GM19395 (cell line): ENCODE measurements at regions not wholly inside any gene's neighbourhood (a gene's known extent, or its start where the extent isn't known, plus 50 kb on each side); places are given as distances from the start of the nearest gene placed in this dataset.

Experiments used
- ATAC-seq: cut with Tn5 transposase; IDR thresholded peaks from one replicate; pipeline ENCODE4 v1.9.1; 2021; ENCODE audit warnings: mild to moderate bottlenecking, moderate library complexity; ENCODE audit not compliant: unreplicated experiment

DNA sequence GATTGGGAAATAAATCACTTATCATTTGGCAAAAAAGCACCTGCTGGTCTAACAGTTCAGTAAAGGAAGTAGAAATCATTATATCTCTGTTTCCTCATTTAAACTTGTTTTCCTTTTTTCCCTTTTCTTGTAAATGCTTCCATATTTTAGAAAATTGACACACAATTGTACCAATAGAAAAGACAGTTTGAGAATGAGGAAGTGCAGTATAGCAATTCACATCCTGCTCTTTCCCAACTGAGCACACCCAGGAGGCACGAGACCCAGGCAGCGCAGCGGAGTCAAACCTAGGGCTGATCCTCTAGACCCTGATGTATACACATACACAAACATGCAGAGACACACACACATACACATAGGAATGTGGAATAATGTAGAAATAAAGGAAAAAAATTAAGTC is 74.8 kb upstream of the PACRGL start:
- ATAC-seq: no peak

DNA sequence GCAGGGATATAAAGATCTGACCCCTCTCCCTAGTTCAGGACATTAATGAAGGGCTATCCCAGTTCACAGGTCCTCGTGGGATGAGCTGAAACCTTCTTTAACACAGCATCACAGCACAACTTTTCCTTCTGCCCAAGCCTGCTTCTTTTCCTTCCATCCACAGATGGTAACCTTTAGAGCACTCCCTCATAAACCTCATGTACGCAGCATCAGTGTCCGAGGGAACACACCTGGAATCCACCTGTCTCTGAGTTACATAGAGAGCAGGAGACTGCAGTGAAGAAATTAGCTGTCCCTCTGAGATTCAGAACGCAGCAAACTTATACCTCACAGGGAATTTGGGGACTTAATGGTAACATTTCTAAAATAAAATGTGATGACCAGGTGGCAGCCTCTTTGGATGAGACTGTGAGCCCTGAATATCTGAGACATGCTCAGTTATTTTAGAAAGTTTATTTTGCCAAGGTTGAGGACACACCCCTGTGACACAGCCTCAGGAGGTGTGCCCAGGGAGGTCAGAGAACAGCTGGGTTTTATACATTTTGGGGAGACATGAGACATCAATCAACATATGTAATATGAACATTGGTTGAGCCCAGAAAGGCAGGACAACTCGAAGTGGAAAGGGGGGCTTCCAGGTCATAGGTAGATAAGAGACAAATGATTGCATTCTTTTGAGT is 73.8 kb upstream of the PACRGL start:
- no peak for ATAC-seq

DNA sequence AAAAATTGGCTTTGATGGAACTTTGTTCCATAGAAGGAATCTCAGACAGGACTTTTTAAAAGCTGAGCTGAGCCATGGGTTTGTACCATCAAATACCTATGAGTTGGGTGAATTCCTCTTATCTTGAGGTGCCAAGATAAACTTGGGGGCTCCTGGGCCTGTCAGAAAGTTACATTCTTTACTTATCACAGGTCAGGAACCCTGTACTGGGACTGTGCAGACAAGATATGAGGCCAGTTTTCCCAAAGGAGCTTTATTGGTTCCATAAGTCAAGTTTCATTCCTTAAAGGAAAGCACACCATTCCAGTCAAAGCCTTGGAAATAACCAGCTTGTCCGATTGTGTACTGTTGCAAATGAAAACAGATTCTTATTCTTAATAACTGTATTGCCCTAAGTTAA is 72.4 kb upstream of the PACRGL start:
- ATAC-seq: no peak

DNA sequence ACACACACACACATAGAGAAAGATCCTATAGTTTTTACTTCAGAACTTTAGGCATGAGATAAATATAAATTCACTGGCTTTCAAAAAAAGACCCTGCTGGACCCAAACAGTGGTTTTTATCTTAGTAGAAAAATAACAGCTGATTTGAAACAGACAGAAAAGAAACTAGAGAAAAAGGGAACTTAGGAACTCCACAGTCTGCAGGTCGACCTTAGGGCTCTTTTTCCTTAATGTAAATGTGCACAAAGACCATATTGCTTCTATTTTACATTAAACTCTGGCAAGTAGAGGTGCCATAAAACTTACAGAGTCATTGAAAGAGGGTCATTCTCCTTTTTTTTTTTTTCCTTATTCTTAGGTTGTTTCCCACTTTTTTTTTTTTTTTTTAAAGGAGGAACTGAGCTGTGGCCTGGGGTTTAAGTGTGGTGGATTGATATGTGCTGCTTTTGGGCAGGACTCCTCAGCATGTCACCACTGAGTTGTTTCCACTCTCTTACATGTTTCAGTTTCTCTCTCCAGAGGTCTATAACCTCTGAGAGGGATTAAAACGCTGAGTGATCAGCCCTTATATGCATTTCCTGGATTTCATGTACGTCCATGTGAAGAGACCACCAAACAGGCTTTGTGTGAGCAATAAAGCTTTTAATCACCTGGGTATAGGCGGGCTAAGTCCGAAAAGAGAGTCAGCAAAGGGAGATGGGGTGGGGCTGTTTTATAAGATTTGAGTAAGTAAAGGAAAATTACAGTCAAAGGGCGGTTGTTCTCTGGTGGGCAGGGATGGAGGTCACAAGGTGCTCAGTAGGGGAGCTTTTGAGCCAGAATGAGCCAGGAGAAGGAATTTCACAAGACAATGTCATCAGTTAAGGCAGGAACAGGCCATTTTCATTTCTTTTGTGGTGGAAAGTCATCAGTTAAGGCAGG is 70.8 kb upstream of the PACRGL start:
- ATAC-seq: peak; percentile 91

DNA sequence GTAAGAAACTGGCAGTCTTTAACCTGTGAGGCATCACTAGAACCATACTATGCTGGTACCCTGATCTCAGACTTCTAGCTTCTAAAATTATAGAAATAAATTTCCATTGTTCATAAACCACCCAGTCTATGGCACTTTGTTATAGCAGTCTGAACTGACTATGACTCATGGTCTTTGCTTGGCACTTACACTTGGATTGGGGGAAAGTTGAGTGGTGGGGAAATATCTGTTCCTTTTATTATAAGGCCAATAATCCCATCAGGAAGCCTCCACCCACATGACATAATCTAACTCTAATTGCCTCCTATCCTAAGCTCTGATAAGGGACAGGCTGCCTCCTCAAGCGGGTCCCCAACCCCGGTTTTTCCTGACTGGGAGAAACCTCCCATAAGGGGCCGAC is 61.4 kb upstream of the PACRGL start:
- no peak for ATAC-seq

DNA sequence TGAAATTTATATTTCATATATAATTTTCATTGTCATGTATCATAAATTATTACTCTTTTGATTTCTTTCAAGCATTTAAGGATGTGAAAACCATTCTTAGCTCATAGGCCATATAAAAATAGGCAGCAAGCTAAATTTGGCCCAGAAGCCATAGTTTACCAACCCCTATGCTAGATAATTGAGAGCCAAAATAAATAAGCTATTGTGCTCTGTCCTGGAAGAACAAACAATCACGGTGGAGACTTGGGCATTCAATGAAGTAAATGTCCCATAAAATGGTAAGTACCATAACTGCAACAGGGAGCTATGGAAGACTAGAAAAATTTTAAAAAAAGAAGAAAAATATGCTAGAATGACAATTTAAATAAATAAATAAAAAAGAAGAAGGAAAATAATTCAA is 60.9 kb upstream of the PACRGL start:
- ATAC-seq: no peak

DNA sequence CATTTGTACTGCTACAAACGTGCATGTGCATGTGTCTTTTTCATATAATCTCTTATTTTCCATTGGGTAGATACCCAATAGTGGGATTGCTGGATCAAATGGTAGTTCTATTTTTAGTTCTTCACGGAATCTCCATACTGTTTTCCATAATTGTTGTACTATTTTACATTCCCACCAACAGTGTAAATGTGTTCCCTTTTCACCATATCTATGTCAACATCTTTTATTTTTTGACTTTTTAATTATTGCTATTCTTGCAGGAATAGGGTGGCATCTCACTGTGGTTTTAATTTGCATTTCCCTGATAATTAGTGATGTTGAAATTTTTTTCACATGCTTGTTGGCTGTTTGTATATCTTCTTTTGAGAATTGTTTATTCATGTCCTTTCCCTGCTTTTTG is 59.3 kb upstream of the PACRGL start:
- no peak for ATAC-seq

DNA sequence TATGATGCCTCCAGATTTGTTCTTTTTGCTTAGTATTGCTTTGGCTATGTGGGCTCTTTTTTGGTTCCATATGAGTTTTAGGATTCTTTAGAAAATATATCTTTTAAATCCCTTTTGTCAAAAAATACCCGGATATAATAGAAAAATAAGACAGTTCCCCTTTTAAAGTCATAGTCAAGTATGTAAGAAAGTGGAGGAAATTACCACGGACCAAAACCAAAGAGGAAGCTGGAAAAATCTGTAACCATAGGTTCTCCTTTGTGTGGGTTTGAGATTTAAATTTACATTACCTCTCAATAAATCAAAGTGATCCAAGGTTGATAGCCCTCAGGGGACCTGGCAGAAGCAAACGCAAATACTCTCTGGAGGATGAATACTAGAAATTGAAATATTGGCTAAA is 58.3 kb upstream of the PACRGL start:
- ATAC-seq: no peak

DNA sequence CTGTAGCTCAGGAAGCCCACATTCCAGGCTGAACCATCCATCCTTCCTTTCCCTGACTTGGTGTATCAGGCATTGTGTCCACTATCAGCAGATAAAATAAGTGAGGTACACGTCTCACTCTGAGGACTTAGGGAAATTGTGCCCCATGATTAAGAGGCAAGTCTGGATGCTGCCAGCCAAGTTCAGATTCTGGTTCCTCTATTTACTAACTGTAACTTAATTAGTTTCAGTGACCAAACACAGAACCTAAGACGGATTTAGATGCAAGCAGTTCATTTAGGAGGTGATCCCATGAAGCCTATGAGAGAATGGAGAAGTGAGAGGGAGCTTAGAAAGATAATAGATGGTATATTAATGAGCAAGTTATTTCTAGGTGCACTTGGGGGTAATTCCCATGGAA is 56.6 kb upstream of the PACRGL start:
- ATAC-seq: no peak

DNA sequence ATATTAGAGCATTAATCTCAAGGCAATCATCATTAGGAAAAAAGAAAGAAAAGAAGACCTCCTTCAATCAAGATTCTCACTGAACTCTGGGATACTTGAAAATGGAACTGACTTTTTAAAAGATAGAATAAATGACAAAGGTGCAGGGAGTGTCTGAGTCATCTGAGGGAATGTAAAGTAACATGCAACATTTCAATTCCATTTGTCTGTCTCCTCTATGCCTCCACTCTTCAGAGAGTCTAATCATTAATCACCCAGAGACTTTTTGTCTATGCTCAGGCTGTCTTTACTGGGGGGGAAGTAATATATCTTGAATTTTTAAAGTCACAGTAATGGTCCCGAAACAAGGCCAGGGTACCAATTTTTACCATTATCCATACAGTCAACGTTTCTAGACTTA is 55.0 kb upstream of the PACRGL start:
- ATAC-seq: no peak

DNA sequence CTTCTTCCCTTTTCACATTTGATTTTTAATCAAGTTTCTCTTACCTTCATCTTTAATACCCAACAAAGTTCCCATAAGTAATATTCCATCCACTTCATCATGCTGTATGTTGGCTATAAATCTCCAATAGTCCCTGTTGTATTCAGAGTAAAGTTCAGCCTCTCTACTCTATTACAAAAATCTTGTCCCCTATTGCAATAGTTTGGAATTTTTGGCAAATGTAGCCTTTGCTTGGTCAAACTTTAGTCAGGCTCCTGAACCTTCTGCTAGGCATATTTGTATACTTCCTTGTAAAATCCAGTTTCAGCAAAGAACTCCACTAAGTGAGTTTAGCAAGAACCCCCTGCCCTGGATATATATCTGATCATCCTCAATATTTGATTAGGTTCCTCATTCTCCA is 54.0 kb upstream of the PACRGL start:
- ATAC-seq: no peak
